H1 (cell line): ENCODE measurements at regions not wholly inside any gene's neighbourhood (a gene's known extent, or its start where the extent isn't known, plus 50 kb on each side); places are given as distances from the start of the nearest gene placed in this dataset.

Experiments used
- CTCF ChIA-PET: fragments of 300-600 bp; sonication (Branson Sonifier 250); formaldehyde crosslinking; loops from one replicate; lab custom pipeline; 2021; ENCODE audit not compliant: partially characterized antibody; lab: Charles Lee
- POLR2A ChIA-PET: fragments of 300-600 bp; sonication (Branson Sonifier 250); formaldehyde crosslinking; loops from one replicate; lab custom pipeline; 2021; ENCODE audit warnings: inconsistent platforms; ENCODE audit not compliant: partially characterized antibody; lab: Charles Lee
- DNase-seq, 2 experiments: peaks; one replicate each; pipeline versions ENCODE4 v3.0.0 to v3.0.0-alpha.2; 2010 to 2022; ENCODE audit warnings: low spot score in 2 of 2, low read depth in 1 of 2, mixed read lengths in 1 of 2
- FAIRE-seq: peaks from 2 replicates; lab custom pipeline; 2011; peaks lifted over from hg19 to GRCh38; lab: Jason Lieb, UNC
- H2AFZ ChIP-seq: 2 replicates; pipeline ENCODE4 v1.8.1; 2012; ENCODE audit warnings: low read length, inconsistent platforms
- H2AK5ac ChIP-seq: 2 replicates; pipeline ENCODE4 v1.6.1; 2013; ENCODE audit warnings: low read depth, low read length
- H2BK120ac ChIP-seq: replicated peaks from 2 replicates; pipeline ENCODE3; 2013; ENCODE audit warnings: low read depth, low read length, inconsistent platforms
- H2BK12ac ChIP-seq: 2 replicates; pipeline ENCODE4 v1.6.1; 2013; ENCODE audit warnings: low read depth, low read length
- H2BK15ac ChIP-seq: 2 replicates; pipeline ENCODE4 v1.6.1; 2013; ENCODE audit warnings: low read length
- H2BK20ac ChIP-seq: 2 replicates; pipeline ENCODE4 v1.6.1; 2013; ENCODE audit warnings: low read length
- H2BK5ac ChIP-seq: 2 replicates; pipeline ENCODE4 v1.6.1; 2013; ENCODE audit warnings: low read depth, low read length
- H3K14ac ChIP-seq: 2 replicates; pipeline ENCODE4 v1.6.1; 2013; ENCODE audit warnings: inconsistent platforms; ENCODE audit not compliant: insufficient read length
- H3K18ac ChIP-seq: 2 replicates; pipeline ENCODE4 v1.6.1; 2013; ENCODE audit warnings: low read length; ENCODE audit errors: extremely low read depth
- H3K23ac ChIP-seq: 2 replicates; pipeline ENCODE4 v1.6.1; 2013; ENCODE audit warnings: inconsistent platforms; ENCODE audit not compliant: insufficient read length
- H3K23me2 ChIP-seq: 2 replicates; pipeline ENCODE4 v1.6.1; 2013; ENCODE audit warnings: low read depth, low read length
- H3K27ac ChIP-seq: 2 replicates; pipeline ENCODE4 v1.6.1; 2011; ENCODE audit warnings: low read depth, low read length, inconsistent platforms
- H3K27me3 ChIP-seq, 4 experiments: replicated peaks in 1 of 4; 1 replicate in 1 of 4; 2 replicates in 3 of 4; pipeline versions ENCODE4 v1.6.1 to v1.8.1; 2011 to 2013; ENCODE audit warnings: low read length in 3 of 4, mild to moderate bottlenecking in 3 of 4, inconsistent platforms in 2 of 4, mixed read lengths in 2 of 4, moderate library complexity in 1 of 4; ENCODE audit not compliant: control insufficient read depth in 3 of 4, insufficient read depth in 3 of 4; ENCODE audit errors: extremely low read depth in 1 of 4
- H3K36me3 ChIP-seq, 4 experiments: 2 replicates each; pipeline versions ENCODE4 v1.6.1 to v1.8.1; 2011 to 2013; ENCODE audit warnings: mild to moderate bottlenecking in 4 of 4, low read length in 3 of 4, moderate library complexity in 2 of 4, control low read depth in 1 of 4, inconsistent platforms in 1 of 4; ENCODE audit not compliant: insufficient read depth in 4 of 4, control insufficient read depth in 2 of 4
- H3K4ac ChIP-seq: replicated peaks from 2 replicates; pipeline ENCODE3; 2013; ENCODE audit warnings: low read length, low read depth, mixed read lengths, inconsistent platforms; ENCODE audit not compliant: insufficient read length
- H3K4me1 ChIP-seq, 4 experiments: replicated peaks in 1 of 4; 1 replicate in 1 of 4; 2 replicates in 3 of 4; pipeline versions ENCODE4 v1.6.1 to v1.8.1; 2011 to 2013; ENCODE audit warnings: low read length in 3 of 4, inconsistent platforms in 2 of 4, mixed read lengths in 1 of 4; ENCODE audit not compliant: insufficient read depth in 4 of 4, control insufficient read depth in 3 of 4
- H3K4me2 ChIP-seq, 2 experiments: 2 replicates each; pipeline versions ENCODE4 v1.6.1 to v1.8.1; 2011 to 2013; ENCODE audit warnings: low read depth in 2 of 2, low read length in 2 of 2, control low read depth in 1 of 2, inconsistent platforms in 1 of 2, mild to moderate bottlenecking in 1 of 2; ENCODE audit not compliant: insufficient read depth in 1 of 2
- H3K4me3 ChIP-seq, 4 experiments: fragments of 200-600, 300-600 bp in 1 of 4; sonication (generic), shearing (Covaris generic), sonication (Bioruptor Twin) in 1 of 4; 2 replicates each; pipeline versions ENCODE4 v1.5.1 to v1.8.1; 2011 to 2016; ENCODE audit warnings: low read length in 4 of 4, low read depth in 3 of 4, control low read depth in 2 of 4, inconsistent platforms in 2 of 4, mild to moderate bottlenecking in 2 of 4, mixed read lengths in 1 of 4, moderate library complexity in 1 of 4; ENCODE audit not compliant: insufficient read depth in 2 of 4; ENCODE audit errors: extremely low read depth in 1 of 4
- H3K56ac ChIP-seq: replicated peaks from 2 replicates; pipeline ENCODE3; 2013; ENCODE audit warnings: low read depth, mild to moderate bottlenecking, mixed read lengths, low read length, inconsistent platforms; ENCODE audit not compliant: insufficient read length
- H3K79me1 ChIP-seq: 2 replicates; pipeline ENCODE4 v1.6.1; 2013; ENCODE audit warnings: low read depth, low read length, control low read depth
- H3K79me2 ChIP-seq, 2 experiments: 2 replicates each; pipeline versions ENCODE4 v1.6.1 to v1.8.1; 2012 to 2013; ENCODE audit warnings: low read length in 2 of 2, mild to moderate bottlenecking in 2 of 2, inconsistent platforms in 1 of 2; ENCODE audit not compliant: insufficient read depth in 2 of 2, control insufficient read depth in 1 of 2
- H3K9ac ChIP-seq, 4 experiments: replicated peaks in 1 of 4; 1 replicate in 1 of 4; 2 replicates in 3 of 4; pipeline versions ENCODE4 v1.6.1 to v1.8.1; 2011 to 2013; ENCODE audit warnings: low read depth in 3 of 4, low read length in 3 of 4, control low read depth in 2 of 4, mild to moderate bottlenecking in 2 of 4, moderate library complexity in 2 of 4, inconsistent platforms in 1 of 4; ENCODE audit errors: extremely low read depth in 1 of 4
- H3K9me3 ChIP-seq, 2 experiments: 2 replicates each; pipeline versions ENCODE4 v1.6.1 to v1.8.1; 2012 to 2013; ENCODE audit warnings: mild to moderate bottlenecking in 2 of 2, moderate library complexity in 2 of 2, control low read depth in 1 of 2, inconsistent platforms in 1 of 2, low read depth in 1 of 2, low read length in 1 of 2, mixed read lengths in 1 of 2; ENCODE audit not compliant: insufficient read depth in 2 of 2
- H4K20me1 ChIP-seq, 2 experiments: replicated peaks in 1 of 2; 2 replicates each; pipeline versions ENCODE3 to v1.8.1; 2011 to 2013; ENCODE audit warnings: inconsistent platforms in 2 of 2, low read length in 2 of 2, mild to moderate bottlenecking in 1 of 2; ENCODE audit not compliant: insufficient read depth in 2 of 2, control insufficient read depth in 1 of 2
- H4K5ac ChIP-seq: 2 replicates; pipeline ENCODE4 v1.6.1; 2013; ENCODE audit warnings: low read length, low read depth, mixed read lengths, inconsistent platforms; ENCODE audit not compliant: insufficient read length
- H4K8ac ChIP-seq: 2 replicates; pipeline ENCODE4 v1.8.0; 2013; ENCODE audit warnings: mild to moderate bottlenecking, moderate library complexity, low read length, inconsistent platforms; ENCODE audit not compliant: insufficient read depth; ENCODE audit errors: extremely low read depth
- H4K91ac ChIP-seq: replicated peaks from 2 replicates; pipeline ENCODE3; 2013; ENCODE audit warnings: low read length, mixed read lengths, inconsistent platforms; ENCODE audit not compliant: insufficient read length
- ATF3 ChIP-seq: IDR thresholded peaks from 2 replicates; pipeline ENCODE4 v1.6.1; 2011; ENCODE audit warnings: low read depth, mild to moderate bottlenecking, low read length; ENCODE audit not compliant: insufficient read depth
- BRCA1 ChIP-seq: IDR thresholded peaks from 2 replicates; pipeline ENCODE4 v1.6.1; 2012; ENCODE audit warnings: low read depth, low read length, improper control_type of control experiment
- CTCF ChIP-seq, 3 experiments: IDR thresholded peaks; 1 replicate in 2 of 3; 2 replicates in 1 of 3; pipeline versions ENCODE4 v1.5.1 to v1.6.1; 2011; ENCODE audit warnings: low read length in 3 of 3, mild to moderate bottlenecking in 3 of 3, inconsistent platforms in 2 of 3, low read depth in 1 of 3, moderate library complexity in 1 of 3; ENCODE audit not compliant: insufficient read depth in 1 of 3; ENCODE audit errors: control extremely low read depth in 1 of 3
- E2F6 ChIP-seq: IDR thresholded peaks from 2 replicates; pipeline ENCODE4 v1.6.1; 2012; ENCODE audit warnings: inconsistent platforms
- HDAC6 ChIP-seq: IDR thresholded peaks from one replicate; pipeline ENCODE4 v1.7.1; 2012; ENCODE audit warnings: low read depth, mild to moderate bottlenecking, inconsistent platforms, low read length, moderate library complexity
- JUND ChIP-seq: IDR thresholded peaks from 2 replicates; pipeline ENCODE4 v1.6.1; 2011; ENCODE audit warnings: mild to moderate bottlenecking, improper control_type of control experiment, low read length
- KDM1A ChIP-seq: fragments of 200-600, 300-600 bp; sonication (generic); IDR thresholded peaks from 2 replicates; pipeline ENCODE4 v1.7.1; 2016; ENCODE audit warnings: mild to moderate bottlenecking, low read length, borderline replicate concordance
- MAFK ChIP-seq: IDR thresholded peaks from 2 replicates; pipeline ENCODE4 v1.6.1; 2012; ENCODE audit warnings: low read depth, mild to moderate bottlenecking, improper control_type of control experiment, low read length
- NRF1 ChIP-seq: IDR thresholded peaks from 2 replicates; pipeline ENCODE4 v1.6.1; 2011; ENCODE audit warnings: mild to moderate bottlenecking, low read depth, low read length, improper control_type of control experiment
- TBP ChIP-seq: IDR thresholded peaks from 2 replicates; pipeline ENCODE4 v1.6.1; 2011; ENCODE audit warnings: low read depth, low read length, improper control_type of control experiment
- TEAD4 ChIP-seq: IDR thresholded peaks from 2 replicates; pipeline ENCODE4 v1.6.1; 2012; ENCODE audit warnings: low read depth, low read length, inconsistent platforms, mixed read lengths
- whole genome bisulfite sequencing, 2 experiments: shearing (Covaris generic) in 1 of 2; methylation state at CpG; one replicate each; pipeline versions ENCODE4 v1.1.6 to v1.1.7; 2013 to 2015; ENCODE audit warnings: low lambda C conversion rate in 2 of 2, mixed read lengths in 2 of 2, inconsistent platforms in 1 of 2, low coverage in 1 of 2, missing lambda C conversion rate in 1 of 2; ENCODE audit not compliant: insufficient replicate concordance in 2 of 2, insufficient coverage in 1 of 2, insufficient read length in 1 of 2; ENCODE audit errors: extremely low coverage in 1 of 2, missing lambda C conversion rate in 1 of 2; 5-methylcytosine and 5-hydroxymethylcytosine counted together

GRCh38 chr5:3963652-3964051 lies 368.0 kb downstream of the IRX1 start:
- no peak overlapping the region for H2BK5ac ChIP-seq
- TF ChIP-seq BRCA1 (no peak), E2F6 (no peak), HDAC6 (no peak), ATF3 (no peak), MAFK (no peak), JUND (no peak), TEAD4 (no peak), CTCF (IDR thresholded peaks at IDR 0.05; ENCODE audit: control extremely low read depth in 1 of 3, insufficient read depth in 1 of 3, low read depth in 1 of 3, low read length in 3 of 3) (no peak), KDM1A (no peak), NRF1 (no peak), TBP (no peak)

More at GRCh38 chr5:3963652-3964051, 368.0 kb downstream of the IRX1 start:
- H3K18ac ChIP-seq = no peak overlapping the region
- DNase-seq (no peak), FAIRE-seq (no peak)
- no peaks in the 10 kb centered on the region for H3K23me2 ChIP-seq
- H4K8ac ChIP-seq = no peak overlapping the region
- no peaks in the 10 kb centered on the region for H3K36me3 ChIP-seq
- H3K79me1 ChIP-seq = no peaks in the 10 kb centered on the region
- H3K4me2 ChIP-seq = no peak overlapping the region
- no peak overlapping the region for H3K27ac ChIP-seq
- ChIA-PET CTCF (no interaction called here), POLR2A (no interaction called here)
- no peak overlapping the region for H3K56ac ChIP-seq
- H3K79me2 ChIP-seq = no peaks in the 10 kb centered on the region
- no peaks in the 10 kb centered on the region for H4K20me1 ChIP-seq
- H3K4me3 ChIP-seq = no peak overlapping the region
- 93% methylated on average over 1 of the region's 1 CpG; no CpG with 5 or more reads in 1 of the 2 experiments for WGBS, 2 experiments
- H3K23ac ChIP-seq = no peak overlapping the region
- no peak overlapping the region for H2BK15ac ChIP-seq
- peaks cover 0 to 1% (median 0%) of the 10 kb centered on the region in 4 experiments; a peak in 1 of 7 replicates for H3K27me3 ChIP-seq
- no peak overlapping the region for H3K9ac ChIP-seq
- H3K4me1 ChIP-seq = peaks cover 0 to 3% (median 0%) of the 10 kb centered on the region in 4 experiments; a peak in 1 of 7 replicates
- H2BK20ac ChIP-seq = no peak overlapping the region
- no peak overlapping the region for H2AFZ ChIP-seq
- H2AK5ac ChIP-seq = no peak overlapping the region
- H4K5ac ChIP-seq = no peak overlapping the region
- H2BK12ac ChIP-seq = no peak overlapping the region
- H2BK120ac ChIP-seq = no peak overlapping the region
- no peaks in the 10 kb centered on the region for H3K9me3 ChIP-seq
- H3K4ac ChIP-seq = no peak overlapping the region
- no peak overlapping the region for H4K91ac ChIP-seq
- no peak overlapping the region for H3K14ac ChIP-seq
